ENCODE measurements at regions not wholly inside any gene's neighbourhood (a gene's known extent, or its start where the extent isn't known, plus 50 kb on each side); places are given as distances from the start of the nearest gene placed in this dataset.
"Not testable (repeated sequence)": the region's sequence is repeated elsewhere in the genome, so short reads cannot be mapped to it uniquely, and the experiment has no call there.

DNA sequence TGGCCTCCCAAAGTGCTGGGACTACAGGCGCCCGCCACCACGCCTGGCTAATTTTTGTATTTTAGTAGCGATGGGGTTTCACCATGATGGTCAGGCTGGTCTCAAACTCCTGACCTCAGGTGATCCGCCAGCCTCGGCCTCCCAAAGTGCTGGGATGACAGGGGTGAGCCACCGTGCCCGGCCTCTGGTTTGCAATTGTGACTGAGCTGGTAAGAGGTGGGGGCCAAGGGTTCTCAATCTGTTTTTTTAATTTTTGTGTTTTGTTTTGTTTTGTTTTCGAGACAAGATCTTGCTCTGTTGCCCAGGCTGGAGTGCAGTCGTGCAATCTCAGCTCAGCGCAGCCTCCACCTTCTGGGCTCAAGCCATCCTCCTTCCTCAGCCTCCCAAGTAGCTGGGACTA lies 196.2 kb downstream of the CRLF2 start:
- WGBS = 97% methylated on average over 11 of the region's 11 CpGs
- not testable (repeated sequence) for H3K36me3 ChIP-seq (ENCODE audit: control insufficient read depth in 2 of 2, insufficient read depth in 2 of 2, low read length in 1 of 2); H3K9me3 ChIP-seq (ENCODE audit: control insufficient read depth in 2 of 2, insufficient read depth in 1 of 2, low read length in 1 of 2); H3K27me3 ChIP-seq (ENCODE audit: control insufficient read depth in 2 of 2, insufficient read depth in 1 of 2, low read length in 1 of 2); DNase-seq (ENCODE audit: low read depth in 6 of 9, low spot score in 9 of 9); H3K4me1 ChIP-seq (ENCODE audit: control insufficient read depth in 2 of 2, insufficient read depth in 2 of 2, low read length in 2 of 2); H3K4me3 ChIP-seq (ENCODE audit: low read length in 2 of 2); H3K27ac ChIP-seq (ENCODE audit: low read depth in 1 of 2, low read length in 1 of 2)

DNA sequence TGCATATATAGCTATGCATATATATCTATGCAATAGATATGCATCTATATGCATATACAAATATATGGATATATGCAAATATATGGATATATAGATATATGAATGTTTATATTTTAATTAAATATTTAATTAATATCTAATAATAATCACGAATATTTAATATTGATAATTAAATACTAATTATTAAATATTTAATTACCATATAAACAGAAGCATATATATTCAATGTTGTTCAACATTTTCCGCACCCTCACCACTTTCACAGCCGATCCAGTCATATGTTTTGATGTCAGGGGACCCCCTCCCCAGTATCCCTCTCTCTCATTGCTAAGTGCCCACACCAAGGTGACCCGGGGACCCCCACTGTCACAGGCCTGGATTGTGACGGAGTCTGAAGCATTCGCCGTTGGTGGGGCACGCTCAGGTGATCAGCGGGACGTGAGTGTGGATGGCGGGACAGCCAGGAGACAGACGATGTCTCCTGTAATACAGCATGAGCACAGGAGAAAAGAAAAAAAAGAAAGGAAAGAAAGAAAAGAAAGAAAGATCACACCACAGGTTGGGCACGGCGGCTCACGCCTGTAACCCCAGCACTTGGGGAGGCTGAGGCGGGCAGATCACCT lies 199.7 kb downstream of the CRLF2 start:
- WGBS = 94% methylated on average over 16 of the region's 16 CpGs
- peak in 2 of 9 donors; percentile 8 to 26 for DNase-seq (ENCODE audit: low read depth in 6 of 9, low spot score in 9 of 9)
- H3K4me3 ChIP-seq (ENCODE audit: low read length in 2 of 2) = no peak overlapping the region
- no peaks in the 10 kb centered on the region for H3K36me3 ChIP-seq (ENCODE audit: control insufficient read depth in 2 of 2, insufficient read depth in 2 of 2, low read length in 1 of 2)
- H3K4me1 ChIP-seq (ENCODE audit: control insufficient read depth in 2 of 2, insufficient read depth in 2 of 2, low read length in 2 of 2) = no peaks in the 10 kb centered on the region
- H3K27me3 ChIP-seq (ENCODE audit: control insufficient read depth in 2 of 2, insufficient read depth in 1 of 2, low read length in 1 of 2) = no peaks in the 10 kb centered on the region
- no peak overlapping the region for H3K27ac ChIP-seq (ENCODE audit: low read depth in 1 of 2, low read length in 1 of 2)
- H3K9me3 ChIP-seq (ENCODE audit: control insufficient read depth in 2 of 2, insufficient read depth in 1 of 2, low read length in 1 of 2) = no peaks in the 10 kb centered on the region

DNA sequence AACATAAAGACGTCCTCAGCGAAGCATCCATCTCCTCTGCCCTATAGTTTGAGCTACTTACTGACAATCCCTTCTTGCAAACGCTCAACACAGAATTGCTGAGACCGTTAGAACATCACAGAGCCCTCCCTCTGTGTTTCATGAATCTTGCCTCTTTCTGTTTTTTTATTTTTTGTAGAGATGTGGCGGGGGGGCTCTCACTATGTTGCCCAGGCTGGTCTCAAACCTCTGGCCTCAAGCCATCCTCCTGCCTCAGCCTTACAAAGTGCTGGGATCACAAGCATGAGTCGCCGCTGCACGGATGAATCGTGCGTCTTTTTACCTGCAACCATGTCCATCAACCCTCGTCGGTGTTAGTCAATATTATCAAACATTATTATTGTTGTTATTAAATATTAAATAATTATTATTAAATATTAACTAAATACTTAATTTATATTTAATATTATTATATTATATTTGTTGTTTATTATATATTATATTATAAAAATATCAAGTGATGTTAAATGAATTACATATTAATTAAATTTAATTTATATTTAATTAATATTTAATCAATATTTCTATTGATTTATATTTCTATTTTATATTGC lies 200.7 kb downstream of the CRLF2 start:
- Histone ChIP-seq H3K4me3 (ENCODE audit: low read length in 2 of 2) (no peak overlapping the region), H3K36me3 (ENCODE audit: control insufficient read depth in 2 of 2, insufficient read depth in 2 of 2, low read length in 1 of 2) (no peaks in the 10 kb centered on the region), H3K27me3 (ENCODE audit: control insufficient read depth in 2 of 2, insufficient read depth in 1 of 2, low read length in 1 of 2) (no peaks in the 10 kb centered on the region), H3K9me3 (ENCODE audit: control insufficient read depth in 2 of 2, insufficient read depth in 1 of 2, low read length in 1 of 2) (no peaks in the 10 kb centered on the region), H3K27ac (ENCODE audit: low read depth in 1 of 2, low read length in 1 of 2) (no peak overlapping the region), H3K4me1 (ENCODE audit: control insufficient read depth in 2 of 2, insufficient read depth in 2 of 2, low read length in 2 of 2) (no peaks in the 10 kb centered on the region)
- WGBS = 96% methylated on average over 12 of the region's 12 CpGs
- peak in 2 of 9 donors; percentile 24 to 45 for DNase-seq (ENCODE audit: low read depth in 6 of 9, low spot score in 9 of 9)

DNA sequence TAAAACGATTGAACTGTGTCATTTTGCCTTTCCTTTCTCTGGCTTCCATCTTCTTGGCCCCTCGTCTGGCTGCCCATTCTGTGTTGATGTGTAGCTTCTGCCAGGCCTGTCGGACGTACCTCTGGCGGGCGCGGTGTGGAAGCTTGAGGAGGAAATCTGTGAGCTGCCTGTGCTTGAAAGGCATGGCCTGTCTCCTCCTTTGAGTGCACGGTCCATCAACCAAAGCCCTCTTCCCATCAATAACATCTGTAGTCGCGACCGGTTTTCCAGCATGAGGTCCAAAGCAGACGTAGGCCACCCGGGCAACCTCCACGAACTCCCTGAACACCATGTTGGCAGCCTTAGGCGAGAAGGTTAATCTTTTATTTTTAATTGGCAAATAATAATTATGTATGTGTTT lies 202.7 kb downstream of the CRLF2 start:
- H3K4me3 ChIP-seq (ENCODE audit: low read length in 2 of 2) = no peak overlapping the region
- DNase-seq (ENCODE audit: low read depth in 6 of 9, low spot score in 9 of 9) = no peak
- no peaks in the 10 kb centered on the region for H3K4me1 ChIP-seq (ENCODE audit: control insufficient read depth in 2 of 2, insufficient read depth in 2 of 2, low read length in 2 of 2)
- 95% methylated on average over 15 of the region's 15 CpGs for WGBS
- no peaks in the 10 kb centered on the region for H3K36me3 ChIP-seq (ENCODE audit: control insufficient read depth in 2 of 2, insufficient read depth in 2 of 2, low read length in 1 of 2)
- no peaks in the 10 kb centered on the region for H3K27me3 ChIP-seq (ENCODE audit: control insufficient read depth in 2 of 2, insufficient read depth in 1 of 2, low read length in 1 of 2)
- no peak overlapping the region for H3K27ac ChIP-seq (ENCODE audit: low read depth in 1 of 2, low read length in 1 of 2)
- no peaks in the 10 kb centered on the region for H3K9me3 ChIP-seq (ENCODE audit: control insufficient read depth in 2 of 2, insufficient read depth in 1 of 2, low read length in 1 of 2)

DNA sequence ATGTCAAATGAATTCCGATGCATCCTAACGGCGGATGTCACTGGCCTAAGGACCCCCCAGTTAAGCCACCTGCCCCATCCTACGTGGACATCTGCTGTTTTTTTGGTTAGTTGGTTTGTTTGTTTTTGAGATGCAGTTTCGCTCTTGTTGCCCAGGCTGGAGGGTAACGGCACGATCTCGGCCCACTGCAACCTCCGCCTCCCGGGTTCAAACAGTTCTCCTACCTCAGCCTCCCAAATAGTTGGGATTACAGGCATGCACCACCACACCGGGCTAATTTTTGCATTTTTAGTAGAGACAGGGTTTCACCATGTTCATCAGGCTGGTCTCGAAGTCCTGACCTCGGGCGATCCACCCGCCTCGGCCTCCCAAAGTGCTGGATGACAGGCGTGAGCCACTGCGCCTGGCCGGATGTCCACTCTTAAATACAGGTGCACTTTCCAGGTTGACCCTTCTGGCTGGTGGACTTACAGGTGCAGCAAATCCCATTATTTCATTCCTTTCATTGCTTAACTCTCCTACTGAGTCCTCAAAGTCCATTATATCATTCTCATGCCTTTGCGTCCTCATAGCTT lies 206.2 kb downstream of the CRLF2 start:
- Histone ChIP-seq H3K4me1 (ENCODE audit: control insufficient read depth in 2 of 2, insufficient read depth in 2 of 2, low read length in 2 of 2) (no peaks in the 10 kb centered on the region), H3K27ac (ENCODE audit: low read depth in 1 of 2, low read length in 1 of 2) (no peak overlapping the region), H3K27me3 (ENCODE audit: control insufficient read depth in 2 of 2, insufficient read depth in 1 of 2, low read length in 1 of 2) (no peaks in the 10 kb centered on the region), H3K9me3 (ENCODE audit: control insufficient read depth in 2 of 2, insufficient read depth in 1 of 2, low read length in 1 of 2) (no peaks in the 10 kb centered on the region), H3K36me3 (ENCODE audit: control insufficient read depth in 2 of 2, insufficient read depth in 2 of 2, low read length in 1 of 2) (no peaks in the 10 kb centered on the region), H3K4me3 (ENCODE audit: low read length in 2 of 2) (no peak overlapping the region)
- no peak for DNase-seq (ENCODE audit: low read depth in 6 of 9, low spot score in 9 of 9)
- 98% methylated on average over 20 of the region's 20 CpGs for WGBS

DNA sequence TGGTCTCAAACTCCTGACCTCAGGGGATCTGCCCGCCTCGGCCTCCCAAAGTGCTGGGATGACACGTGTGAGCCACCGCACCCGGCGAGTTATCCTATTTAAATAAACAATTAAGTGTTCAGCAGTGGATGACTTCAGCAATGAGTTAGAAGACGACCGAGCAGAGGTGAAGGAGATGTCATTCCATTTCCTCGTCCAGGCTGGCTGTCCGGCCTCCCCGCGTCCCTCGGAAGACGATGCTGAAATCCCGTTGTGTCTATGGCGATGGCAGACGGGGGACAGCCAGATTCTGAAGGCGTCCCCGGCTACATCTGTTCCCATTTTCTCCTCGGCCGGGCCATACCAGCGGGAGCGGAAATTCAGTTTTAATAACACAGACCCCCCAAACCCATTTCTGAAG lies 209.8 kb downstream of the CRLF2 start:
- Histone ChIP-seq H3K27ac (ENCODE audit: low read depth in 1 of 2, low read length in 1 of 2) (no peak overlapping the region), H3K4me3 (ENCODE audit: low read length in 2 of 2) (no peak overlapping the region), H3K27me3 (ENCODE audit: control insufficient read depth in 2 of 2, insufficient read depth in 1 of 2, low read length in 1 of 2) (no peaks in the 10 kb centered on the region), H3K4me1 (ENCODE audit: control insufficient read depth in 2 of 2, insufficient read depth in 2 of 2, low read length in 2 of 2) (no peaks in the 10 kb centered on the region), H3K9me3 (ENCODE audit: control insufficient read depth in 2 of 2, insufficient read depth in 1 of 2, low read length in 1 of 2) (no peaks in the 10 kb centered on the region), H3K36me3 (ENCODE audit: control insufficient read depth in 2 of 2, insufficient read depth in 2 of 2, low read length in 1 of 2) (no peaks in the 10 kb centered on the region)
- WGBS = 97% methylated on average over 23 of the region's 23 CpGs
- DNase-seq (ENCODE audit: low read depth in 6 of 9, low spot score in 9 of 9) = no peak

DNA sequence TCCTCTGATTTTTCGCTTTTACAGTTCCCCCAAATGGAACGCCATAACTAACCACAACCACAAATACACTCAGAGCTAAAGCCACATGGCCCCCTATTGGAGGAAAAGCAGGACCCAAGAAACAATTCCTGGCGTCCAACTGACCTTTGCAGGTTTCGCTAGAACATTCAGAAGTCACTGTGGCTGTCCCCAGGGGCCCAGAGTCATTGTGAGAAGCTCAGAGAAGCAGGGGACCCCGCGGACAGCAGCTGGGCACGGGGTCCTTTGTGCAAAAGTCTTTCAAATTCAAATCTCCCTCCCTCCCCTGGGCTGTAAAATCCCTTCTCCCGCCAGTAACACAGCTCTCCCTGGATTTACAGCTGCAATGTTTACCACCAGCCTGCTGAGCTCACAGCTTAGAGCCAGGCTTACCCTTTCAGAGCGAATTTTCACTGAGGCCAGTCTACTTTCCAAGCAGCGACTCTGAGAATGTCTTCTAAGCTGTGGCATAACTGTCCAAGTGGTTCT lies 214.8 kb downstream of the CRLF2 start:
- H3K9me3 ChIP-seq (ENCODE audit: control insufficient read depth in 2 of 2, insufficient read depth in 1 of 2, low read length in 1 of 2) = peaks cover 0 to 10% of the 10 kb centered on the region in 2 donors
- H3K4me3 ChIP-seq (ENCODE audit: low read length in 2 of 2) = no peak overlapping the region
- 54% methylated on average over 10 of the region's 10 CpGs for WGBS
- no peaks in the 10 kb centered on the region for H3K36me3 ChIP-seq (ENCODE audit: control insufficient read depth in 2 of 2, insufficient read depth in 2 of 2, low read length in 1 of 2)
- no peak overlapping the region for H3K27ac ChIP-seq (ENCODE audit: low read depth in 1 of 2, low read length in 1 of 2)
- H3K27me3 ChIP-seq (ENCODE audit: control insufficient read depth in 2 of 2, insufficient read depth in 1 of 2, low read length in 1 of 2) = no peaks in the 10 kb centered on the region
- H3K4me1 ChIP-seq (ENCODE audit: control insufficient read depth in 2 of 2, insufficient read depth in 2 of 2, low read length in 2 of 2) = no peaks in the 10 kb centered on the region
- no peak for DNase-seq (ENCODE audit: low read depth in 6 of 9, low spot score in 9 of 9)

DNA sequence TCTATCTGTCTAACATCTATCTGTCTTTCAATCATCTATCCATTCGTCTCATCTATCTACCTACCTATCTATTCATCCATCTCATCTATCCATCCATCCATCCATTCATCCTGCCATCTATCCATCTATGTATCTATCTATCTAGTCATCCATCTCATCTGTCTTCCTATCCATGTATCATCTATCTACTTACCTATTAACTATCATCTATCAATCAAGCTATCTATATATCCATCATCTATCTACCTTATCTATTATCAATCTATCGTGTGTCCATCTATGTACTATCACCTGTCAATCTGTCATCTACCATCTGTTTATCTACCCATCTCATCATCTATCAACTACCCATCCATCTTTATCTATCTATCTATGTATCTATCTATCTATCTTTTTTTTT lies 217.7 kb downstream of the CRLF2 start:
- no peaks in the 10 kb centered on the region for H3K36me3 ChIP-seq (ENCODE audit: control insufficient read depth in 2 of 2, insufficient read depth in 2 of 2, low read length in 1 of 2)
- H3K4me1 ChIP-seq (ENCODE audit: control insufficient read depth in 2 of 2, insufficient read depth in 2 of 2, low read length in 2 of 2) = peaks cover 0 to 3% of the 10 kb centered on the region in 2 donors
- WGBS = 96% methylated on average over 2 of the region's 2 CpGs
- H3K9me3 ChIP-seq (ENCODE audit: control insufficient read depth in 2 of 2, insufficient read depth in 1 of 2, low read length in 1 of 2) = peaks cover 0 to 10% of the 10 kb centered on the region in 2 donors
- H3K27ac ChIP-seq (ENCODE audit: low read depth in 1 of 2, low read length in 1 of 2) = no peak overlapping the region
- no peak for DNase-seq (ENCODE audit: low read depth in 6 of 9, low spot score in 9 of 9)
- H3K27me3 ChIP-seq (ENCODE audit: control insufficient read depth in 2 of 2, insufficient read depth in 1 of 2, low read length in 1 of 2) = no peaks in the 10 kb centered on the region
- no peak overlapping the region for H3K4me3 ChIP-seq (ENCODE audit: low read length in 2 of 2)

DNA sequence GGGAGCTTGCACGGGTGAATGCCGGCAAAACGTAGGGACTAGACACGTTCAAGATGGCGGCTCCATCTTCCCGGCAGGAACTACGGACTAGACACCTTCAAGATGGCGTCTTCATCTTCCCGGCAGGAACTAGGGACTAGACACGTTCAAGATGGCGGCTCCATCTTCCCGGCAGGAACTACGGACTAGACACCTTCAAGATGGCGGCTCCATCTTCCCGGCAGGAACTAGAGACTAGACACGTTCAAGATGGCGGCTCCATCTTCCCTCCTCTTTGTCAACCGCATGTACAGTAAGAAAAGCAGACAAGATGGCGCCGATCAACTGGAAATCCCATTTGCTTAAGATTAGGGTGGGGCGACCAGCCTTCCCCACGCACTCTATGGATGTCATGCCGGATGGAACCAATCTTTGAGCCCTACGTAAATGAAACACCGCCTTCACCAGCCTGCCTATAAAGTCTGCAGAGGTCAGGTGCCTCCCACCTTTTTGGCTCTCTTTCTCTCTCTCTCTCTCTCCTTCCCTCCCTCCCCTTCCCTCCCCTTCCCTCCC lies 222.4 kb downstream of the CRLF2 start:
- H3K4me3 ChIP-seq (ENCODE audit: low read length in 2 of 2) = peak overlapping the region; percentile 4 to 46
- H3K9me3 ChIP-seq (ENCODE audit: control insufficient read depth in 2 of 2, insufficient read depth in 1 of 2, low read length in 1 of 2) = peaks cover 0 to 10% of the 10 kb centered on the region in 2 donors
- WGBS = 76% methylated on average over 25 of the region's 25 CpGs
- H3K27me3 ChIP-seq (ENCODE audit: control insufficient read depth in 2 of 2, insufficient read depth in 1 of 2, low read length in 1 of 2) = no peaks in the 10 kb centered on the region
- H3K4me1 ChIP-seq (ENCODE audit: control insufficient read depth in 2 of 2, insufficient read depth in 2 of 2, low read length in 2 of 2) = peaks cover 0 to 3% of the 10 kb centered on the region in 2 donors
- peak overlapping the region in 1 of 2 donors; percentile 63 for H3K27ac ChIP-seq (ENCODE audit: low read depth in 1 of 2, low read length in 1 of 2)
- DNase-seq (ENCODE audit: low read depth in 6 of 9, low spot score in 9 of 9) = peak in 8 of 9 donors; percentile 47 to 99 (median 86)
- H3K36me3 ChIP-seq (ENCODE audit: control insufficient read depth in 2 of 2, insufficient read depth in 2 of 2, low read length in 1 of 2) = no peaks in the 10 kb centered on the region

All from thymus (tissue), 11 donors.